Osteocyte (in vitro differentiated cells): ENCODE measurements at regions not wholly inside any gene's neighbourhood (a gene's known extent, or its start where the extent isn't known, plus 50 kb on each side); places are given as distances from the start of the nearest gene placed in this dataset.

ENCODE experiments used
- DNase-seq: peaks from one replicate; pipeline ENCODE4 v3.0.0; 2021; ENCODE audit warnings: mixed read lengths; ENCODE audit not compliant: unreplicated experiment; ENCODE audit errors: extremely low spot score
- H3K27ac Mint-ChIP-seq: one replicate; pipeline ENCODE4 v1.8.0; 2021; ENCODE audit warnings: mild to moderate bottlenecking, mixed read lengths; ENCODE audit not compliant: unreplicated experiment
- H3K27me3 Mint-ChIP-seq: one replicate; pipeline ENCODE4 v1.8.0; 2021; ENCODE audit warnings: mixed read lengths; ENCODE audit not compliant: unreplicated experiment
- H3K36me3 Mint-ChIP-seq: one replicate; pipeline ENCODE4 v1.8.0; 2021; ENCODE audit warnings: mixed read lengths; ENCODE audit not compliant: unreplicated experiment
- H3K4me1 Mint-ChIP-seq: one replicate; pipeline ENCODE4 v1.8.0; 2021; ENCODE audit warnings: mixed read lengths; ENCODE audit not compliant: unreplicated experiment
- H3K4me3 Mint-ChIP-seq: one replicate; pipeline ENCODE4 v1.8.0; 2021; ENCODE audit warnings: mild to moderate bottlenecking, moderate library complexity, mixed read lengths; ENCODE audit not compliant: unreplicated experiment
- H3K9me3 Mint-ChIP-seq: one replicate; pipeline ENCODE4 v1.8.0; 2021; ENCODE audit warnings: mixed read lengths; ENCODE audit not compliant: unreplicated experiment
- CTCF ChIP-seq: fragments of 200-600 bp; sonication (generic); IDR thresholded peaks from 2 replicates; pipeline ENCODE4 v1.5.0; 2021; ENCODE audit warnings: antibody characterized with exemption, mild to moderate bottlenecking, moderate library complexity

GRCh38 chr1:55311057-55311641, 96.0 kb upstream of the USP24 start:
- no peaks in the 10 kb centered on the region for H3K36me3 Mint-ChIP-seq

GRCh38 chr1:55310505-55310971, 95.4 kb upstream of the USP24 start:
- Mint-ChIP-seq H3K4me3 (no peak overlapping the region), H3K27ac (peak overlapping the region; percentile 70), H3K27me3 (peaks cover 2% of the 10 kb centered on the region), H3K4me1 (peaks cover 21% of the 10 kb centered on the region), H3K9me3 (no peaks in the 10 kb centered on the region), H3K36me3 (no peaks in the 10 kb centered on the region)
- no peak for DNase-seq
- no peak for TF ChIP-seq CTCF

More at GRCh38 chr1:55311057-55311641, 96.0 kb upstream of the USP24 start:
- H3K27me3 Mint-ChIP-seq = peaks cover 2% of the 10 kb centered on the region
- no peaks in the 10 kb centered on the region for H3K9me3 Mint-ChIP-seq
- no peak for TF ChIP-seq CTCF
- no peak overlapping the region for H3K4me3 Mint-ChIP-seq
- DNase-seq = no peak
- H3K27ac Mint-ChIP-seq = peak overlapping the region; percentile 70
- H3K4me1 Mint-ChIP-seq = peaks cover 21% of the 10 kb centered on the region

- Mint-ChIP-seq H3K9me3 (no peaks in the 10 kb centered on the region), H3K4me3 (no peak overlapping the region), H3K27ac (no peak overlapping the region), H3K36me3 (no peaks in the 10 kb centered on the region), H3K27me3 (peaks cover 5% of the 10 kb centered on the region), H3K4me1 (peaks cover 21% of the 10 kb centered on the region)
- TF ChIP-seq CTCF = no peak
- no peak for DNase-seq
These were observed 94.8 kb upstream of the USP24 start for GRCh38 chr1:55309786-55310504.

GRCh38 chr1:55309053-55309452, 93.9 kb upstream of the USP24 start:
- DNase-seq = no peak
- no peak for TF ChIP-seq CTCF
- H3K4me1 Mint-ChIP-seq = peaks cover 21% of the 10 kb centered on the region
- no peaks in the 10 kb centered on the region for H3K36me3 Mint-ChIP-seq
- H3K4me3 Mint-ChIP-seq = no peak overlapping the region
- no peaks in the 10 kb centered on the region for H3K9me3 Mint-ChIP-seq
- peaks cover 8% of the 10 kb centered on the region for H3K27me3 Mint-ChIP-seq
- no peak overlapping the region for H3K27ac Mint-ChIP-seq

GRCh38 chr1:55305735-55306134, 90.6 kb upstream of the USP24 start:
- Mint-ChIP-seq H3K36me3 (no peaks in the 10 kb centered on the region), H3K9me3 (no peaks in the 10 kb centered on the region), H3K27me3 (peaks cover 8% of the 10 kb centered on the region), H3K27ac (no peak overlapping the region), H3K4me1 (peaks cover 14% of the 10 kb centered on the region), H3K4me3 (no peak overlapping the region)
- no peak for DNase-seq
- TF ChIP-seq CTCF = no peak
